ENCODE measurements at regions not wholly inside any gene's neighbourhood (a gene's known extent, or its start where the extent isn't known, plus 50 kb on each side); places are given as distances from the start of the nearest gene placed in this dataset.

DNA sequence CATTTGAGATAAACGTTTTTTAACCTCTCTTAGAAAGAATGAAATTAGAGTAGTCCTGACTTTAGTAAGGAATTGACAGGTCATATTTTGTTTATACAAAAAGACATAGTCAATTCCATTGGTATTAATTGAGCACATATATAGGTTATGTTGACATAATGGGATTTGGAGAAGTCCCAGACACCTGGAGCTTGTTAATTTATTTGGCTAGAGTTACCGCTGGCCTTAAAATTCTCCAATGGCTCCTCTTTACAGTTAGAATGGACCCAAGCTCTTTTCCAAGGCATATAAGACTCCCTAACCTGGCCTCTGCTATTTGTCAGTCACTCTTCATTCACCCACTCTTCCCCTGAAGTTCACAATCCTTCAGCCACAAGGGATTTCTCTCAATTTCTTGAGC, 221.3 kb downstream of the CBLN4 start:
- TF ChIP-seq, protein P1, sequence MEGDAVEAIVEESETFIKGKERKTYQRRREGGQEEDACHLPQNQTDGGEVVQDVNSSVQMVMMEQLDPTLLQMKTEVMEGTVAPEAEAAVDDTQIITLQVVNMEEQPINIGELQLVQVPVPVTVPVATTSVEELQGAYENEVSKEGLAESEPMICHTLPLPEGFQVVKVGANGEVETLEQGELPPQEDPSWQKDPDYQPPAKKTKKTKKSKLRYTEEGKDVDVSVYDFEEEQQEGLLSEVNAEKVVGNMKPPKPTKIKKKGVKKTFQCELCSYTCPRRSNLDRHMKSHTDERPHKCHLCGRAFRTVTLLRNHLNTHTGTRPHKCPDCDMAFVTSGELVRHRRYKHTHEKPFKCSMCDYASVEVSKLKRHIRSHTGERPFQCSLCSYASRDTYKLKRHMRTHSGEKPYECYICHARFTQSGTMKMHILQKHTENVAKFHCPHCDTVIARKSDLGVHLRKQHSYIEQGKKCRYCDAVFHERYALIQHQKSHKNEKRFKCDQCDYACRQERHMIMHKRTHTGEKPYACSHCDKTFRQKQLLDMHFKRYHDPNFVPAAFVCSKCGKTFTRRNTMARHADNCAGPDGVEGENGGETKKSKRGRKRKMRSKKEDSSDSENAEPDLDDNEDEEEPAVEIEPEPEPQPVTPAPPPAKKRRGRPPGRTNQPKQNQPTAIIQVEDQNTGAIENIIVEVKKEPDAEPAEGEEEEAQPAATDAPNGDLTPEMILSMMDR (IDR thresholded peaks at IDR 0.05; ENCODE audit: low read depth, low read length): no peak
- TF ChIP-seq, protein P2, sequence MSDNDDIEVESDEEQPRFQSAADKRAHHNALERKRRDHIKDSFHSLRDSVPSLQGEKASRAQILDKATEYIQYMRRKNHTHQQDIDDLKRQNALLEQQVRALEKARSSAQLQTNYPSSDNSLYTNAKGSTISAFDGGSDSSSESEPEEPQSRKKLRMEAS (IDR thresholded peaks at IDR 0.05; ENCODE audit: low read depth, low read length): no peak
